A549 (cell line): ENCODE measurements at regions not wholly inside any gene's neighbourhood (a gene's known extent, or its start where the extent isn't known, plus 50 kb on each side); places are given as distances from the start of the nearest gene placed in this dataset.

Experiments
- ATAC-seq, 2 experiments: fragments of 200-7000 bp in 1 of 2; fragments of >200 bp in 1 of 2; cut with Nextera tagmentation in 1 of 2; cut with Tn5 transposase in 1 of 2; 3 replicates each; pipeline versions ENCODE4 v1.8.0 to v1.9.1; 2018 to 2020; ENCODE audit warnings: mild to moderate bottlenecking in 1 of 2, moderate library complexity in 1 of 2
- CTCF ChIA-PET: fragments of 300-600 bp; sonication (Branson Sonifier 250); formaldehyde crosslinking; extraction: SDS; loops from one replicate; lab custom pipeline; 2021; ENCODE audit warnings: antibody characterized with exemption, inconsistent platforms; lab: Yijun Ruan, JAX
- POLR2A ChIA-PET: fragments of 350-600 bp; formaldehyde crosslinking; extraction: SDS; loops from one replicate; lab custom pipeline; 2021; ENCODE audit warnings: antibody characterized with exemption, inconsistent platforms; lab: Yijun Ruan, JAX
- DNase-seq, 2 experiments: peaks; one replicate each; pipeline versions ENCODE4 v3.0.0 to v3.0.0-alpha.2; 2011 to 2016; ENCODE audit warnings: low read depth in 1 of 2, low spot score in 1 of 2
- FAIRE-seq: peaks from 2 replicates; lab custom pipeline; 2011; peaks lifted over from hg19 to GRCh38; lab: Jason Lieb, UNC
- H3K27ac ChIP-seq, 2 experiments: fragments of >200 bp; sonication (Bioruptor Twin); formaldehyde crosslinking; 3 replicates each; pipeline ENCODE4 v1.5.1; 2016 to 2017
- H3K4me1 ChIP-seq: fragments of >200 bp; sonication (Bioruptor Twin); formaldehyde crosslinking; 3 replicates; pipeline ENCODE4 v1.6.1; 2016
- H3K4me2 ChIP-seq: fragments of >200 bp; sonication (Bioruptor Twin); formaldehyde crosslinking; 3 replicates; pipeline ENCODE4 v1.6.1; 2016
- H3K4me3 ChIP-seq: fragments of >200 bp; sonication (Bioruptor Twin); formaldehyde crosslinking; 3 replicates; pipeline ENCODE4 v1.5.1; 2016
- H3K9me3 ChIP-seq: fragments of >200 bp; sonication (Bioruptor Twin); formaldehyde crosslinking; 3 replicates; pipeline ENCODE4 v1.6.1; 2016
- ATOH8 ChIP-seq: fragments of 250-450 bp; sonication (Bioruptor Pico); IDR thresholded peaks from 2 replicates; pipeline ENCODE4 v1.5.0; 2020; ENCODE audit warnings: low read depth, mild to moderate bottlenecking, moderate library complexity
- CBX8 ChIP-seq: fragments of 200-600 bp; sonication (generic); IDR thresholded peaks from 2 replicates; pipeline ENCODE4 v1.6.1; 2016
- CEBPB ChIP-seq, 2 experiments: fragments of >200 bp in 1 of 2; sonication (Bioruptor Twin) in 1 of 2; formaldehyde crosslinking in 1 of 2; IDR thresholded peaks; 2 replicates each; pipeline ENCODE4 v1.6.1; 2012 to 2016
- CHD2 ChIP-seq: fragments of 150-350 bp; IDR thresholded peaks from 2 replicates; pipeline ENCODE4 v1.6.1; 2014; ENCODE audit warnings: low read length; ENCODE audit not compliant: partially characterized antibody
- EHF ChIP-seq: fragments of 250-450 bp; sonication (Bioruptor Pico); IDR thresholded peaks from 2 replicates; pipeline ENCODE4 v1.5.0; 2020; ENCODE audit warnings: mild to moderate bottlenecking
- ELK1 ChIP-seq: fragments of 150-350 bp; IDR thresholded peaks from 2 replicates; pipeline ENCODE4 v1.6.1; 2014; ENCODE audit warnings: low read depth, mild to moderate bottlenecking, low read length
- ESRRA ChIP-seq: fragments of 150-350 bp; IDR thresholded peaks from 2 replicates; pipeline ENCODE4 v1.6.1; 2014; ENCODE audit warnings: mild to moderate bottlenecking, low read length, borderline replicate concordance
- FOSL2 ChIP-seq, 2 experiments: fragments of 450-650 bp in 1 of 2; fragments of >200 bp in 1 of 2; sonication (Bioruptor Twin) in 1 of 2; formaldehyde crosslinking; IDR thresholded peaks; 2 replicates each; pipeline versions ENCODE4 v1.5.0 to v1.6.1; 2016 to 2020; ENCODE audit warnings: mild to moderate bottlenecking in 1 of 2, moderate library complexity in 1 of 2
- FOXS1 ChIP-seq: fragments of 250-450 bp; sonication (Bioruptor Pico); IDR thresholded peaks from 2 replicates; pipeline ENCODE4 v1.5.0; 2020; ENCODE audit warnings: mild to moderate bottlenecking, moderate library complexity
- GATA3 ChIP-seq: IDR thresholded peaks from 2 replicates; pipeline ENCODE4 v1.6.1; 2012; ENCODE audit warnings: borderline replicate concordance
- HEYL ChIP-seq: fragments of 250-450 bp; sonication (Bioruptor Pico); IDR thresholded peaks from 2 replicates; pipeline ENCODE4 v1.8.0; 2021; ENCODE audit warnings: mild to moderate bottlenecking, moderate library complexity
- HOXA7 ChIP-seq: fragments of 250-450 bp; sonication (Bioruptor Pico); IDR thresholded peaks from 2 replicates; pipeline ENCODE4 v1.5.0; 2020; ENCODE audit warnings: mild to moderate bottlenecking, moderate library complexity
- HOXB13 ChIP-seq: fragments of 250-450 bp; sonication (Bioruptor Pico); IDR thresholded peaks from 2 replicates; pipeline ENCODE4 v1.5.0; 2020; ENCODE audit warnings: low read depth, mild to moderate bottlenecking, moderate library complexity
- JUN ChIP-seq, 2 experiments: fragments of >200 bp; sonication (Bioruptor Twin); formaldehyde crosslinking; IDR thresholded peaks; 2 replicates in 1 of 2; 3 replicates in 1 of 2; pipeline ENCODE4 v1.6.1; 2016 to 2017
- MAX ChIP-seq: IDR thresholded peaks from 2 replicates; pipeline ENCODE4 v1.6.1; 2012
- NPAS2 ChIP-seq: fragments of 250-450 bp; sonication (Bioruptor Pico); IDR thresholded peaks from 2 replicates; pipeline ENCODE4 v1.8.0; 2022; ENCODE audit warnings: mild to moderate bottlenecking, moderate library complexity, borderline replicate concordance
- RAD21 ChIP-seq, 2 experiments: fragments of >200 bp in 1 of 2; sonication (Bioruptor Twin) in 1 of 2; formaldehyde crosslinking in 1 of 2; IDR thresholded peaks in 1 of 2; conservative IDR thresholded peaks in 1 of 2; 2 replicates in 1 of 2; 3 replicates in 1 of 2; pipeline ENCODE4 v1.6.1; 2012 to 2018; ENCODE audit warnings: inconsistent platforms in 1 of 2
- RCOR1 ChIP-seq: fragments of 150-350 bp; IDR thresholded peaks from 2 replicates; pipeline ENCODE4 v1.6.1; 2014; ENCODE audit warnings: antibody characterized with exemption, low read length, low read depth
- RFX5 ChIP-seq: fragments of 450-650 bp; IDR thresholded peaks from 2 replicates; pipeline ENCODE4 v1.7.1; 2014; ENCODE audit warnings: antibody characterized with exemption, mild to moderate bottlenecking, moderate library complexity
- TP53 ChIP-seq: fragments of 250-450 bp; sonication (Bioruptor Pico); IDR thresholded peaks from 2 replicates; pipeline ENCODE4 v1.5.0; 2021; ENCODE audit warnings: mild to moderate bottlenecking, moderate library complexity
- USF2 ChIP-seq: fragments of 450-650 bp; IDR thresholded peaks from 2 replicates; pipeline ENCODE4 v1.6.1; 2014; ENCODE audit warnings: antibody characterized with exemption
- WGBS: methylation state at CpG from one replicate; pipeline ENCODE4 v1.1.6; 2017; ENCODE audit errors: missing lambda C conversion rate; 5-methylcytosine and 5-hydroxymethylcytosine counted together

GRCh38 chr22:48021991-48022401 lies 1259.5 kb downstream of the TBC1D22A start:
- WGBS, result 26% methylated on average over 4 of the region's 4 CpGs
- TF ChIP-seq RCOR1 (no peak), GATA3 (no peak), USF2 (no peak), CBX8 (no peak), ESRRA (no peak), FOXS1 (CRISPR knock-in tag) (no peak), EHF (CRISPR knock-in tag) (no peak), JUN (IDR thresholded peaks at IDR 0.05) (no peak), FOSL2 (IDR thresholded peaks at IDR 0.05) (no peak), FOSL2 (CRISPR knock-in tag; IDR thresholded peaks at IDR 0.05) (no peak), CHD2 (no peak), ATOH8 (CRISPR knock-in tag) (no peak), HEYL (CRISPR knock-in tag) (no peak), NPAS2 (no peak)
- TF ChIP-seq, all 56 proteins: peak for 0
- ChIA-PET CTCF (interaction anchor here (0.8 kb wide), 1 partner anchor 555 kb away, joined by 3 read pairs; no protein-coding TSS in a partner anchor), POLR2A (no interaction called here)
- Histone ChIP-seq H3K4me2 (no peak overlapping the region), H3K4me1 (no peaks in the 10 kb centered on the region), H3K9me3 (peaks cover 19% of the 10 kb centered on the region), H3K4me3 (no peak overlapping the region), H3K27ac (no peak overlapping the region)
- FAIRE-seq (no peak), DNase-seq (no peak), ATAC-seq (no peak)

- ChIA-PET CTCF (no interaction called here), POLR2A (no interaction called here)
- no peak overlapping the region for H3K4me2 ChIP-seq
- no peak overlapping the region for H3K27ac ChIP-seq
- no peak overlapping the region for H3K4me3 ChIP-seq
- 14% methylated on average over 4 of the region's 5 CpGs for WGBS
- FAIRE-seq (no peak), ATAC-seq (no peak), DNase-seq (no peak)
- H3K9me3 ChIP-seq, result peaks cover 19% of the 10 kb centered on the region
- H3K4me1 ChIP-seq, result no peaks in the 10 kb centered on the region
- no peak for TF ChIP-seq HOXB13 (CRISPR knock-in tag)
- no peak for TF ChIP-seq FOSL2 (IDR thresholded peaks at IDR 0.05)
- TF ChIP-seq FOSL2 (CRISPR knock-in tag; IDR thresholded peaks at IDR 0.05), result no peak
- no peak for TF ChIP-seq ELK1
- no peak for TF ChIP-seq RAD21 (conservative IDR thresholded peaks at IDR 0.05 in 1 of 2, IDR thresholded peaks at IDR 0.05 in 1 of 2)
- TF ChIP-seq RFX5, result no peak
Observed at GRCh38 chr22:48018346-48018745, 1255.9 kb downstream of the TBC1D22A start.

- DNase-seq, result no peak
- no peak for FAIRE-seq
- Histone ChIP-seq H3K4me3 (no peak overlapping the region), H3K27ac (no peak overlapping the region), H3K4me2 (no peak overlapping the region), H3K9me3 (peaks cover 18% of the 10 kb centered on the region), H3K4me1 (no peaks in the 10 kb centered on the region)
- POLR2A ChIA-PET, result no interaction called here
- ATAC-seq, result no peak
- CTCF ChIA-PET, result interaction anchor here (0.6 kb wide), 1 partner anchor 175 kb away, joined by 3 read pairs; no protein-coding TSS in a partner anchor
- TF ChIP-seq NPAS2 (no peak), FOXS1 (CRISPR knock-in tag) (no peak), TP53 (CRISPR knock-in tag) (no peak), CEBPB (IDR thresholded peaks at IDR 0.05) (no peak), HOXA7 (CRISPR knock-in tag) (no peak), MAX (no peak)
- WGBS, result 78% methylated on average over 4 of the region's 5 CpGs
Observed at GRCh38 chr22:48015701-48016100, 1253.3 kb downstream of the TBC1D22A start.
